NCI-H146 treated with DMSO at 0.1 percent for 48 hours (cell line): ENCODE measurements at regions not wholly inside any gene's neighbourhood (a gene's known extent, or its start where the extent isn't known, plus 50 kb on each side); places are given as distances from the start of the nearest gene placed in this dataset.

ENCODE experiments used
- DNase-seq: peaks from one replicate; lab custom pipeline; 2025; ENCODE audit not compliant: unreplicated experiment; lab: John Stamatoyannopoulos, UW

DNA sequence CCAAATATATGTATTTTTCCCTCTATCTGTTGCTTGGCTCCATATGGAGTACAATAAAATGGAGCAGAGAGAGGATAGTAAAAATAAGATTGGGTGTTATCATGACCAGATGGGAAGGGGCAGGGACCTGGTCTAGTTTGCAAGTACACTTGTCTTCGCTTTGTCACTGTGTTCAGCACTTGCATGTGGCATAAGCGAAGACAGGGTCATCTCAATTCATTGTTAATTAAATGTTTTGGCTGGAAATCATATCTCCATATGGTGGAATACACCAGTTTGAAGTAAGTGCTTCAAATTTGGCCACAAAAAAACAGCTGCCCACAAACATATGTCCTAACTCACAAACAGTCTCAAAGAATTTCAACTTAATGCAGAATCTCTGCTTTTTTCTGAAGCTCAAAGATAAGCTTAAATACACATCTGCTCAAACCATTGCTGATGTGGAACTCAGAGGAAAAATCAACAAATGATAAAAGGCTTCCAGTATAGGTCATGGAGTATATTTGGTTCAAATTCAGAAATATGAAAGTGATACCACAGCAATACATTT, 865.4 kb downstream of the TLE4 start:
- no peak for DNase-seq

DNA sequence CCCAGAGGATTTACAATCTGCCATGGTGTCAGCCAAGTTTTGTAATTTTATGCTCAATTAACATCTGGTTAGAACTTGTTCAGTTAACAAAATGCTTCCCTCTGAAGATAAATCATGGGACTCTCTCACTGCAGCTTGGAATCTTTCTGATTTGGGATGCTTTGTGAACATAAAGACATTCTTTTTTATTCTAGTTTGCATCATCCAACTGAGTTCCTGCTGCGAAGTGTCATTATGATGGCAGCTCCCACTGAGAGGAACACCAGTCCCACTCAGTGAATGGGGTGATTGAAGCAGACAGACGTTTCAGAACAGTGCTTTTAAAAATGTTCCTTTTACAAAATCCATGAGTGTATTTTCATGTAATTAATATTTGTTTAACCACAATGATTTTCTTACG, 863.8 kb downstream of the TLE4 start:
- no peak for DNase-seq

DNA sequence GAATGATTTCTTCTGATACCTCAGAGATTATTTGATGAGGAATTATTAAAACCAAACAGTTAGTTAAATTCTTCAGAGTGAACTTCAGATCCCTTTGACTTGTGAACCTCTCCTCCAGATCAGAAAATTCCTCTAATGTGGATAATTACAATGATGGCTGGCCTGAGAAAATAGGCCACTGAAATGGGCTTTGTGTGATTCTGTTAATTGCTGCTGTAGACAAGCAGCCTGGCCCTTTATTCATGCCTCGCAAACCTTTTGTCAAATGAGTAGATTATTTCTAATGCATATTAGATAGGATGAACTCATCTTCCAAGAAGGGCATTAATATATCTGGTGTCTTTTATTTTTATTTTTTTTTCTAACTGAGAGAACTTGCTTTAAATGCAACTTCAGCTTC, 855.2 kb downstream of the TLE4 start:
- no peak for DNase-seq

DNA sequence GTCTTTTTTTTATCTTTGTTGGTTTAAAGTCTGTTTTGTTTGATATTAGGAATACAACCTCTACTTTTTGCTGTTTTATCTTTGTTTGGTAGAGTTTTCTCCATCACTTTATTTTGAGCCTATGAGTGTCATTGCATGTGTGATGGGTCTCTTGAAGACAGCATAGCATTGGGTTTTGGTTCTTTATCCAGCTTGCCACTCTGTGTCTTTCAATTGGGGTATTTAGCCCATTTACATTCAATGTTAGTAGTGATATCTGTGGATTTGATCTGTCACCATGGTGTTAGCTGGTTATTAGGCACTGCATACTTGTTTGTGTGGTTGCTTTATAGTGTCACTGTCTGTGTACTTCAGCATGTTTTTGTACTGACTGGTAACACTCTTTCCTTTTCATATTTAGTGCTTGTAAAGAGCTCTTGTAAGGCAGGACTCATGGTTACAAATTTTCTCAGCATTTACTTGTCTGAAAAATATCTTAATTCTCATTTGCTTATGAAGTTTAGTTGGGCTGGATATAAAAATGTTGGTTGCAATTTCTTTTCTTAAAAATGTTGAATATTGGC, 845.5 kb downstream of the TLE4 start:
- DNase-seq = no peak

DNA sequence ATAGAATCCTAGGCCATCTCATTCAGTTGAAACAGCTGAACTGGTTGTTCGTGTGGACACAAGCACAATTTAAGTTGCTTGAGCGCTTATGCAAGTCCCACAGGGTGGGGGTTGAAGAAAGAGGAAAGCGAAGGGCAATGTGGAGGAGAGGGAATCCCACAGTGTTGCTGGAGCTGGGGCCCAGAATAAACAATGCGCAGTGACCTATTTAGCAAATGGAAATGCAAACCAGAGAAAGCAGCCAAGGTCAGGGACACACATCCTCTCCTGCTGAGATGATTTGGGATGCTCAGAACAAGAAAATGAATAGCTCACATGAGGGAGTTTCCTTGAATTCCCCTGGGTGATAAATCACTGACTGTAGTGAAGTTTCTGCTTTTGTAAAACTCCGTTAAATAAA, 838.3 kb downstream of the TLE4 start:
- DNase-seq = no peak

DNA sequence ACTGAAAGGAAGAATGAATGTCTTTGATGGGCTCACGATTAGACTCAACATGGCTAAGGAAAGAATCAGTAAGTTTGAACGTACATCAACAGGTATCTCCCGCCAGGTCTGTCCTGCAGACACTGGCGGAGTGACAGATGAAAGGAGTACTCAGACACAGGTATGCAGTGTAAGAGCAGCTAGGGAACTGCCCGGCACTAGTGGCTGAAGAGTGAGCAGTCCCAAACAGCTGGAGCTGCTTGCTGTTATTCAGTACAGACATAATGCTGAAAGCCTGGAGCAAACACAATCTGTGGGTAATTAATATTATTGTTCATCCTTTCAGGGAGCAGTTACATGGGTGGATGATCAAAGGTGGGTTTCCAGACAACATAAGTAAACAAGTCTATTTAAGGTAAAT, 835.5 kb downstream of the TLE4 start:
- DNase-seq = no peak

DNA sequence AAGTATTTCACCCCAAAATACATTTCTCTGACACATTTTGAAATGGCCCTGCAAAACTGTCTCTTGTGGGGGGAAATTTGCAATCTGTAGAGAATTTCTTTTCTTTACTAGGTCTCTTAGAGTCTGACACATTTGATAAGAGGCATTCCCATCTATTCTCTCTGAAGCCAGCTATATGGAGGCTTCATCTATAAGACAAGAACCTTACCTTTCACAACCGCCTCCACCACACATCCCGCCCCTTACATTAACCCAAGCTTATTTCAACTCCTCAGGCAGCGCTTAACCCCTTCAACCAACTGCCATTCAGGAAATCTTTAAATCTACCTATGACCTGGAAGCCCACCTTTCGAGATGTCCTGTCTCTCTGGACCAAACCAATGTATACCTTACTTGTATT, 829.5 kb downstream of the TLE4 start:
- no peak for DNase-seq

DNA sequence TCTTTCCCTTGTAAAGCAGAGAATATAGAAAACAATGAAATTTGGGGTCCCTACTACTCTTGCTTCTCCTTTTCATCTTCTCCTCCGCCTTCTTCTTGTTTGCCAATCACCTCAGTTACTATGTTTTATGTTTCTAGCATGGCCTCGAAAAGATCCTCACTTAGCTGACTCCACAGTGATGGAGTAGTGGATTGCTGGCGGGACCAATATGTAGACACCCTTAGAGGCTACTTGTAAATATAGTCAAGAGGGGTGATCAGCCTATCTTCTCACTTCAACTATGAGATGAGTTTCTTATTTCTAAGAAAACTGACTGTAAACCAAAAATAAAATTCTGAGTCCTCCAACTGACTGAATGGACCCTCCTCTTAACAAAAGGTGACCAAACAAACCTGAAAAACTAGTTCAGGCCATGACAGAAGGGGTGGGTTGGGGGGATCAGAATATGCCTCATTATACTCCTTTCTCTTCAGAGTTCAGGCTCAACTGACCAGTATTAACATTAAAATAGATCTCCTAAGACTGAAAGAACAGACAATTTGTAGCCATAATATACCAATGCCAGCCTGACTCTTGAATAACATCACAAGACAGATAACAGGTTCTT, 829.0 kb downstream of the TLE4 start:
- no peak for DNase-seq

DNA sequence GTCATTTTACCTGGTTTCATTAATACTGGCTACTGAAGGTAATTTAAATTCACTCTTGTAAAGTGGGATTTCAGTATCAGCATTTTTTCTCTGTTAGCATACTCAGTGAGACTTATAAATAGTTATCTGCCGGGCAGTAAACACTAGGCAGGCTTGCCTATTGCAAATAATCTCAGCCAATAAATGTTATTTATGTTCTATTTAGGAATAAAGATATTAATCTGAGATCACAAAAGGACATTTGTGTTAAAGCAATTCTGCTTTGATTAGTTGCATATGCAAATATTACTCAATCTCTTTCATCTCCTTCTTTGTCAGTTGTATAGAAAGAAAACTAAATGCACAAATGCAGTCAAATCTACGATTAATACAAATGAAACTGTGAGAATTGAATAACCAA, 827.8 kb downstream of the TLE4 start:
- DNase-seq = no peak

DNA sequence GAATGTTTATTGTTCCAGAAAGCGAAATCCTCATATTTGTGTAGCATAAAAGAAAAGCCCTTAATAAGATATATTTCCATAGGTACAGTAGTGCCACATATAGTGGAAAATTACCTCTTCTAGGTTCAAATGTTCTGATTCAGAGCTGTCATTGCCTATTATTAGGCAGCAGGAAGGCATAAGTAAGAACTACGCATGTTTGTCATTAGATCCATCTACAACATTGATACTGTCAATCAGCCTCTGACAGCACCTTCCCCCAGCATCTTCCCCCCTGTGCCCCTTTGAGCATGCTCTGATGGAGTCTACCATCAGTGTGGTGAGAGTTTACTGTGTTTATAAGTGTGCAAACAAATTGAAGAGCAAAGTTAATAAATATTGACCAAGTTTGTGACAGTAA, 816.1 kb downstream of the TLE4 start:
- DNase-seq = no peak

DNA sequence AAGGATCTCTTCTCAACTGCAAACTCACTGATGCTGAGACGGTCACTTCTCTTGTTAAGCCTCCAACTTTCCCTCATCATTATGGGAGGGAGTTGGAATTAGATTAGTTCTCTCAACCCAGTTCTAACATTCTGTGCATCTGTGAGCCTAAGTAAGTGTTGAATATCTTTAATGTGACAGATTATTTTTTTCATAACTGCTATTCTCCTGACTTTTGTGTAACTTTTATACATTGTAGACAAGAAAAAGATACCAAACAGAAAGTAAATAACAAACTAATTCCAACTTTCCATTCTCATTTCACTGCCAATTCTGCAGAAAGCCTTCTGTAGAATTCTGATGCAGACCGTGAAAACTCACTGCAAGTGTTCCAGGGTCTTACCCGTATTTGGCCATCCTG, 813.5 kb downstream of the TLE4 start:
- DNase-seq = no peak

DNA sequence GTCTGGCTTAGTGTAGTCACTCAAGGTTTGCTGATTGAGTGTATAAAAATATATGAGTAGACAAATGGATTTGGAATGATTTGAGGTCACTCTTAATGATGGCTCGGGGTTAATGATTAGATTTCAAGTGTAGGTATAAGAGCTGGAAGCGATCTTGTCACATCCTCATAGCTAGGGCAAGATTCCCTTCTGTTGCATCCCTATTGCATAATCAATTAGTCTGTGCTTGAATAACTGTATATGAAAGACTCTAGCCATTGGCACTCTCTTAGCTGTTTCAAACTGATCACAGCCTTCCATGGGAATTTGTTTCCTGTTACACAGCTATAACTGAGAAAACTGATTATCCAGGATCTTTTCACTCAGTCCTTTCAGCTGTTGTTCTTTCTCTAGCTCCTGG, 811.6 kb downstream of the TLE4 start:
- DNase-seq = no peak

DNA sequence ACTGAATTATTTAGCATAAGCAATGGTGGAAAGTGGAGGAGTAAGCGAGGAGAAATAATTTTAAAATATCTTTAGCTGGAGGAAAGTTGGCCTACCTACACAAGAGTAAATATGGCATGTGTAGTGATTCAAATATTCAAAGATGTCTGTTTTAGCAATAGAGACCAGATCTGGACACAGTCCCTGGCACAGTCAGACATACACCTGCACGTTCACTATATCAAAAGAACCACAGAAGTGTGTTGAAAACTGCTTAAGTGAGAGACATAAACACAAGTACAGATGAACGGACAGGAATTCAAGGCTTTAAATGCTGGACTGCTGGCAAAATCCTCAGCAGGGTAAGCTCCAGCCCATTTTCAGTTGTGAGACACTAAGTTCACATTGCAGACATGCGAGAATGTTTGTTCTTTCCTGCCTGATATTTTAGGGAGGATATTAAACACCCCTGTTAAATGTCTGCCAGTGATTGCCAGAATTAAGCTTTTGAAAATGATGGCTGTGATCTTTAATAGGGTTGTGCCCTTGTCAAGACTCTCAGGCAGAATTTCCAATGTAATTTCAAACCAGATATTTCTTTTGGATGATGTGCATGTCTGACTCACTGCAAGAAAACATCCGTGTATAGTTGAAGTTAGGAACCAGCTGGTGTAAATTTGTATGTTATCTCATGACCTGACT, 810.6 kb downstream of the TLE4 start:
- no peak for DNase-seq

DNA sequence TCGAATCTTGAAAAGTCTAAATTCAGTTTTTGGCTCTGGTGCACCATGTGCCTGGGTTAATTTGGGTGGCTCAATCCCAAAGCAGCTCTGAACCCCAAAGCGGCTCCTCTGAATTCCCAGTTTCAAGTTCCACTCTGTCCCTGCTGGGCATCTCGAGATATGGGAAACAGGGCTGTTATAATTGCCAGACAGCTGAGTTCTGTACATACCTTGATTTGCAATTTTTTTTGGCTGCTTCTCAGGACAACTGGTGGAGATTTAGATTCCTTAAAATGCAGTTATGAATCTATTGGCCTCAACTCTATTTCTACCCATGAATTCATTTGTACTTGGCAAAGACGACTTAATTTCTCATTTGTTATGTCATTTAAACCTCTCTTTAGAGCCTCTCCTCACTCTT, 808.5 kb downstream of the TLE4 start:
- DNase-seq = no peak

DNA sequence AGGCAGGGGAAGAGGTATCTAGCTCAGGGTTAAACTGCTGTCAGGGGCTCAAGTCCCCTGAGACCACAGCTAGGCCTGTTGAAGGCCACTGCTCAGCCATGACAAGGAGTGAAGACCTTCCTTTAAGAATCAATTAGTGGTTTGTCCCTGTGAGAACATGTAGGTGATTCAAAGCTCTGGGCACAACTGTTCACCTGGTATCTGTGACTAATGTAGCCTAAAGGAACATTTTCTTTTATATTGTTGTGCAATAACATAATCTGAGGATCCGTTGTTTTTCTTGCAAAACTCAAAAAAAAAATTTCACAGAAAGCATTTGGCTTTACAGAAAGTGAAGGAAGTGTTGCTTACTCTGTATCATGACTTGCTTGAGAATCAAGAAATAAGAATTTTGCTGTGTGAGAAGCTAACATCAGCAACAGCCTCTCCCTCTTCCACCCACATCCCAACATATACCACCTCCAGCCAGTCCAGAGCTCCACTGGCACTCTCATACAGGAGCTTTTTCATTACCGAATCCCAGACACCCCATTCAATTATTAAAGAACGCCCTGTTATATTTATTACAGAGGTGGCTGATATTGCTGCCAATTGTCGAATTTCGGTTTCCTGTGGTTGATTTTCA, 807.0 kb downstream of the TLE4 start:
- no peak for DNase-seq

DNA sequence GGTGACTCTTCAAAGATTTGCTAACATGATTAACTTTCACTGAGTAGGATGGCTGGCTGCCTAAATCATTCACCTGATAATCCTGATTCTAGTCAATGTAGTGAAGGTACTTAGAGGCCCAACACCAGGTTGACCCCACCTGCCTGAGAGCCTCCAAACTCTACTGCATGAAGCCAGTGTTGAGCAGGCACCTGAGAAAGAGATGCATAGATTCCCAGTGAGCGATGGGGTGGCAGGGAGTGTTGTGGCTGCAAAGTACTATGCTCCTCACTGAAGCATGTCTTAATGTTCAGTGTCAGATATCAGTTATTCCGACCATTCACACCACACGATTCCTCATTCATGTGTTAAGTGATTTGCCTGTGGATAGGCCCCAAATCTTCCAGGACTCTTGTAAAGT, 804.4 kb downstream of the TLE4 start:
- no peak for DNase-seq

DNA sequence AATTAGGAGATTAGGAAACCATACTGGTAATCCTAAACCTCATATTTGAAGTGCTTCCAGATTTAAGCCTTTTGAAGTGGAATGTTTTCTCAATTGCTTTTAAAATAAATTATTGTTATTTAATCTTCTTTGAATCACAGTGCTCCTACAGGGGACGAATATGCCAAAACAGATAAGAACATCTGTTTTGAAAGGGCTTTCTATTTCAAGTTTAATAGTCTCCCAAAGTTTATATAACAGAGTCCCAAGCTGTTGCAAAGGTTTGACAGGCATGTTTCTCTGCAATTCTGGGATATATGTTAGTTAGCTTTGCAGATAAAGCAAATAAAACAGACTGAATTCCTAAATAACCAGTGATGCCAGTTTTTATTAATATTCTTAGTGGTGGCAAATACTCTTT, 803.7 kb downstream of the TLE4 start:
- no peak for DNase-seq

DNA sequence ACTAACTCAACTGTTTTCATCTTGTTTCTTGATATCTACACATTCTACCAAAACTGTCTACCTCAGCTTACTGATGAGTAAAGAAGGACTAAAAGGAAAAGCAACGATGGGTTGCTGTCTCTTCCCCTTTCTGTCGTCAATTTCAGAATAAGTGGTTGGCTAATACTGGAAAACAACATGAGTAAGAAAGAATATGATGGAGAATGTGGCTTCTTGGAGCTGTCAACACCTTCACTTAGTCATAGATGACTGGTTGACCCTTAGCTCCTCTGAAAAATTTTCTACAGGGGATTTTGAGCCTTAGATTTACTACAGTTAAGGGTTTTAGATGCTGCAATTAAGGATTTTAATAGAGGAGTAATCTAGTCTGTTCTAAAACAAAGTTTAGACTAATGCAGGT, 797.9 kb downstream of the TLE4 start:
- DNase-seq = no peak

DNA sequence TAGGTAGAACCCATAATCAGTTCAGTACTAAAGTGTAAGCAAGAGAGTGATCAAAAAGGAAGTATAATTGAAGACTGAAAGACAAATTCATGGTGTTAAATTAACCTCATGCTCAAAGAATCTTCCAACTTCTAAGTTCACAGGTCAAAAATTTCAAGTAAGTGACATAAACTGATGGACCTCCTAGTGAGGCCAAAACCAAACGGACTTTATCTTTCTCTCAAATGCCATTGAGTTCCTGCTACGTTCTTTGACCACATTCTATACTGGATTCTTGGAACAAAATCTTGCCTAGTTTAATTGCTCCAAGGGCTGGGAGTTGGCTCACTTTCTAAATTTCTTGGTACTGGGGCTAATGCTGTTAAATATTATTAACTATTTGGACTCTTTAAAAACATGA, 794.9 kb downstream of the TLE4 start:
- DNase-seq = no peak

DNA sequence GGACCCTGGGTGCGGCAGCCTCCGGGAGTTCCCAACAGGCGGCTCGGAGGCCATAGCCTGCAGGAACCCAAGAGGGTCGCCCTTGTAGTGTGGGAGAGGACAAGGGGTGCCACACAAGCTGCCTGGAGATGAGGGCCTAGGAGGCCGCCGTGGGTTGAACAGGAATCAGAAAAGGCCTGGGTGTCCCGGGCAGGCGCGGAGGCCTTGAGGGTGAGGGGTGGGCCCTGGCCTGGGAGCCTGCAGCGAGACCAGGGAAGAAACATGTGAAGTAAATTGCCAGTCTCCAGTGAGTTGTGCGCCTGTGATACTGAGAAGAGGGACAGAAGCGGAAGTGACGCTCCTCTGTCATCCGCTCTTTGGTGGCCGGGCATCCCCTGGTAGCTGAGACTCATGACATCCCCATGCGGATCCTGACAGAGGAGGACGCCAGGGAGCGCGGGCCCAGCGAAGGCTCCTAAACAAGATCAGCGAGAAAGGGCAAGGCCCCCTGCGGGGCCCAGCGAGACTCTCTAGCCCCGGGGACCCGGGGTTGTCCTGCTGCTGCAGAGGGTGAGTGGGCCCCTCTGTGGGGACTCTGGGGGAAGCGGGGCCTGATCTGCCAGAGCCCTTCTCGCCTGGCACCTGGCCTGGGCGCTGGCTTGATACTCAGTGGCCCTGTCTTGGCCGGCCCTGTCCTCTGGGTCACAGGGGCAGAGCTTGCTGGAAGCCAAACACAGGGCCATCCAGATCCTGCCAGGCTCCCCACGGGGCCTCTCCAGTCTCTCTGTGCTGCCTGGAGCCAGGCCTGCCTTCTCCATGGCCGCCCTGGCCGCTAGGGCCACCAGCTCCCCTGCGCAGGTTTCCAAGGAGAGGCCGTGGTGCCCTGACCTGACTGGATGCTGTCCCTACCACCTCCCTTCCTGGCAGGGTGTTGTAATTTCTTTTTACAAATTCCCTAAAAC, 788.4 kb downstream of the TLE4 start:
- DNase-seq = no peak

DNA sequence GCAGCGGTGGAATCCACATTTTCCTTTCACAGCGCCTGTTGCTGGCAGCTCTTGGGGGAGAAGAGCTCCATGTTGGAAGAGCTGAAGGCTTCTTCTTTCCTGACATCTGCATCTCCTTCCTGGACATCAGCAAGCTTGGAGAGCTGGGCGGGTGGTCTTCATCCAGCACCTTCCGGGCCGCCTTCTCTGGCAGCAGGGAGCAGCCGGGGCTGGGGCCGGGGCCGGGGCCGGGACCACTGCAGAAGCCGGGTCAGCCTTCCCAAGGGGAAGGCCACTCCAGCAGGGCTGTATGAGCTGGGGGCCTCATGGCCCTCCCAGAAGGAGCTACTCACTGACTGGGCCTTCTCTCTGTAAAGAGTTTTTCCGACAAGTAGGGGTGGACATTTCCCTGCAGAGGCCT, 787.5 kb downstream of the TLE4 start:
- no peak for DNase-seq
